ENCODE measurements at regions not wholly inside any gene's neighbourhood (a gene's known extent, or its start where the extent isn't known, plus 50 kb on each side); places are given as distances from the start of the nearest gene placed in this dataset.
"Not testable (repeated sequence)": the region's sequence is repeated elsewhere in the genome, so short reads cannot be mapped to it uniquely, and the experiment has no call there.

DNA sequence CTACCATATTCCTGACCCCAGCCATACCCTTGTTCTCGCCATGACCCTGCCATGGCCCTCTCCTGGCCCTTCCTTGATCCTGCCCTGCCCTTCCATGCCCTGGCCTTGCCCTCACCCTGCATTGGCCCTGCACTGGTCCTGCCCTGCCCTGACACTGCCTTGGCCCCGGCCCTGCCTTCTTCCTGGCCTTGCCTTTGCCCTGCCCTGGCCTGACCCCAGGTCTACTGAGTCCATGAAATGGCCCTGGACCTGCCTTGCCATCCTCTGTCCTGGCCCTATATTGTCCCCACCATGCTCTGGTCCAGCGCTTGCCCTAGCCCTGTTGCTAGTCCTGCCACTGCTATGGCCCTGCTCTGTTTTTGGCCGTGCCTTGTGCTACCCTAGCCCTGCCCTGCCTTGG, 536.1 kb downstream of the FOXD4L6 start:
- intact Hi-C loops (cut with DNase I) = not testable (repeated sequence)
- peak; percentile 59 for DNase-seq (ENCODE audit: low spot score)

DNA sequence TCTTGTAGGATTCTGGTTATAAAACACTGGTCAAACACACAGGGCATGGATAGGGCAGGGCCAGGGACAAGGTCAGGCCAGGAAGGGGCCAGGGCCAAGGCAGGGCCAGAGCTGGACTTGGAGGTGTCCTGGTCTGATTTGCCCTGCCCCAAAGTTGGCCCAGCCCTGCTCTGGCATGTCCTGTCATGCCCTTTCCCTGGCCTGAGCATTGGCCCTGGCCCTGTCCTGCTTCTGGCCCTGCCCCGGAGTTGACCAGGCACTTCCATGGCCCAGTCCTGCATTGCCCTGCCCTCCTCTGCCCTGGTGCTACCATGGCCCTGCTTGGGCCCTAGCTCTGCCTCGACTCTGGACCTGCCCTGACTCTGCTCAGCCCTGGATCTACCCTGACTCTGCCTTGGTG, 536.6 kb downstream of the FOXD4L6 start:
- peak; percentile 78 for DNase-seq (ENCODE audit: low spot score)
- intact Hi-C loops (cut with DNase I) = not testable (repeated sequence)

GRCh38 chr9:40587475-40588195, 540.8 kb downstream of the FOXD4L6 start:
- intact Hi-C loops (cut with DNase I) = not testable (repeated sequence)
- peak; percentile 79 for DNase-seq (ENCODE audit: low spot score)

GRCh38 chr9:40584039-40584438, 544.4 kb downstream of the FOXD4L6 start:
- intact Hi-C loops (cut with DNase I) = not testable (repeated sequence)
- DNase-seq (ENCODE audit: low spot score) = peak; percentile 59

- intact Hi-C loops (cut with DNase I) = not testable (repeated sequence)
- DNase-seq (ENCODE audit: low spot score) = peak; percentile 5
Measured at GRCh38 chr9:40583230-40583629, 545.3 kb downstream of the FOXD4L6 start.

GRCh38 chr9:40578908-40579307, 549.6 kb downstream of the FOXD4L6 start:
- intact Hi-C loops (cut with DNase I) = not testable (repeated sequence)
- peak; percentile 41 for DNase-seq (ENCODE audit: low spot score)
